ENCODE measurements at regions not wholly inside any gene's neighbourhood (a gene's known extent, or its start where the extent isn't known, plus 50 kb on each side); places are given as distances from the start of the nearest gene placed in this dataset.

DNA sequence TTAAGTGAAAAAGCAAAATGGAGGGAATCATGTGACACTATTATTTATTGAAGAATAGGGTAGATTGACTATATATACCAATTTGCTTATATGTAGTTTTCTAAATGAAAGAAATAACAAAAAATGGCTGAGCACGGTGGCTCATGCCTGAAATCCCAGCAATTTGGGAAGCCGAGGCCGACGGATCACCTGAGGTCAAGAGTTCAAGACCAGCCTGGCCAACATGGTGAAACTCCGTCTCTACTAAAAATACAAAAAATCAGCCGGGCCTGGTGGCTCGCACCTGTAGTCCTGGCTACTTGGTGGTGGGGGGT, 59.3 kb upstream of the MYCN start:
- TF ChIP-seq, protein P1, sequence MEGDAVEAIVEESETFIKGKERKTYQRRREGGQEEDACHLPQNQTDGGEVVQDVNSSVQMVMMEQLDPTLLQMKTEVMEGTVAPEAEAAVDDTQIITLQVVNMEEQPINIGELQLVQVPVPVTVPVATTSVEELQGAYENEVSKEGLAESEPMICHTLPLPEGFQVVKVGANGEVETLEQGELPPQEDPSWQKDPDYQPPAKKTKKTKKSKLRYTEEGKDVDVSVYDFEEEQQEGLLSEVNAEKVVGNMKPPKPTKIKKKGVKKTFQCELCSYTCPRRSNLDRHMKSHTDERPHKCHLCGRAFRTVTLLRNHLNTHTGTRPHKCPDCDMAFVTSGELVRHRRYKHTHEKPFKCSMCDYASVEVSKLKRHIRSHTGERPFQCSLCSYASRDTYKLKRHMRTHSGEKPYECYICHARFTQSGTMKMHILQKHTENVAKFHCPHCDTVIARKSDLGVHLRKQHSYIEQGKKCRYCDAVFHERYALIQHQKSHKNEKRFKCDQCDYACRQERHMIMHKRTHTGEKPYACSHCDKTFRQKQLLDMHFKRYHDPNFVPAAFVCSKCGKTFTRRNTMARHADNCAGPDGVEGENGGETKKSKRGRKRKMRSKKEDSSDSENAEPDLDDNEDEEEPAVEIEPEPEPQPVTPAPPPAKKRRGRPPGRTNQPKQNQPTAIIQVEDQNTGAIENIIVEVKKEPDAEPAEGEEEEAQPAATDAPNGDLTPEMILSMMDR (IDR thresholded peaks at IDR 0.05), result no peak
- TF ChIP-seq POLR2AphosphoS5 (IDR thresholded peaks at IDR 0.05) (no peak), EP300 (IDR thresholded peaks at IDR 0.05) (no peak), POLR2A (IDR thresholded peaks at IDR 0.05) (no peak)
